Testis (tissue), 2 donors: ENCODE measurements at regions not wholly inside any gene's neighbourhood (a gene's known extent, or its start where the extent isn't known, plus 50 kb on each side); places are given as distances from the start of the nearest gene placed in this dataset.

Experiments used
- DNase-seq: peaks from one replicate; pipeline ENCODE4 v3.0.0-alpha.2; 2019
- H3K27ac ChIP-seq, 2 donors: fragments of 200-600 bp; sonication (generic); one replicate each; pipeline ENCODE4 v1.5.1; 2019
- H3K27me3 ChIP-seq: fragments of 200-600 bp; sonication (generic); one replicate; pipeline ENCODE4 v1.5.1; 2019
- H3K36me3 ChIP-seq: fragments of 200-600 bp; sonication (generic); one replicate; pipeline ENCODE4 v1.5.1; 2017; ENCODE audit warnings: low read depth; ENCODE audit errors: missing control alignments
- H3K4me1 ChIP-seq: fragments of 200-600 bp; sonication (generic); one replicate; pipeline ENCODE4 v1.5.1; 2019
- H3K4me3 ChIP-seq, 2 donors: fragments of 200-600 bp; sonication (generic); one replicate each; pipeline ENCODE4 v1.5.1; 2017 to 2019
- H3K9me3 ChIP-seq: fragments of 200-600 bp; sonication (generic); one replicate; pipeline ENCODE4 v1.5.1; 2017
- POLR2A ChIP-seq: fragments of 450-650 bp; IDR thresholded peaks from one replicate; pipeline ENCODE4 v1.6.1; 2017; ENCODE audit warnings: antibody characterized with exemption, mild to moderate bottlenecking, moderate library complexity
- WGBS, 2 donors: methylation state at CpG; one replicate each; pipeline ENCODE4 v1.1.5; 2018; 5-methylcytosine and 5-hydroxymethylcytosine counted together
- intact Hi-C: fragments of 100-400 bp; cut with DNase I; formaldehyde crosslinking; loops from one replicate; pipeline ENCODE4 v1.15.1; 2023; ENCODE audit warnings: low total_unique reads
- TF ChIP-seq, protein P1 (sequence below), 3 experiments: fragments of 450-650 bp in 2 of 3; fragments of 200-600 bp in 1 of 3; sonication (generic) in 1 of 3; IDR thresholded peaks; one replicate each; pipeline ENCODE4 v1.5.1; 2016 to 2019; ENCODE audit warnings: antibody characterized with exemption in 3 of 3, mild to moderate bottlenecking in 2 of 3, moderate library complexity in 1 of 3

DNA sequence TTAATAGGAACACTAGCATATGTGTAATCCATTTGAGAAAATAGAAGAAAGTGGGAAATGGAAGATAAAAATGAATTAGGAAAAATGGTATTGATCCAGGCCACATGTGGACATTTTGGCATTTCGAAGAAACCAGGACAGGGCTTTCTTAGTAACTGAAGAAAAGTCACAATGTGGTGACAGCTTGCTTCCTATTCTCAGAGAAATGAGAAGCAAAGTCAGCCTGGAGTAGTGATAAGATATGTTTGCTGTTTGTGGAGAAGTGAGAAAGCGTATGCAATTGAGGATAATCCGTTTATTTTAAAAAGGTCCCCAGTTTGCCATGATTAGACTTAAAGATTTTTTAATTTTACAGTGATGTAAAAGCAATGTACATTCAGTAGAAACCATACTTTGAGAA lies 127.9 kb downstream of the SLITRK6 start:
- Histone ChIP-seq H3K4me3 (no peak overlapping the region), H3K4me1 (no peaks in the 10 kb centered on the region)
- no peak for TF ChIP-seq POLR2A
- TF ChIP-seq, protein P1, sequence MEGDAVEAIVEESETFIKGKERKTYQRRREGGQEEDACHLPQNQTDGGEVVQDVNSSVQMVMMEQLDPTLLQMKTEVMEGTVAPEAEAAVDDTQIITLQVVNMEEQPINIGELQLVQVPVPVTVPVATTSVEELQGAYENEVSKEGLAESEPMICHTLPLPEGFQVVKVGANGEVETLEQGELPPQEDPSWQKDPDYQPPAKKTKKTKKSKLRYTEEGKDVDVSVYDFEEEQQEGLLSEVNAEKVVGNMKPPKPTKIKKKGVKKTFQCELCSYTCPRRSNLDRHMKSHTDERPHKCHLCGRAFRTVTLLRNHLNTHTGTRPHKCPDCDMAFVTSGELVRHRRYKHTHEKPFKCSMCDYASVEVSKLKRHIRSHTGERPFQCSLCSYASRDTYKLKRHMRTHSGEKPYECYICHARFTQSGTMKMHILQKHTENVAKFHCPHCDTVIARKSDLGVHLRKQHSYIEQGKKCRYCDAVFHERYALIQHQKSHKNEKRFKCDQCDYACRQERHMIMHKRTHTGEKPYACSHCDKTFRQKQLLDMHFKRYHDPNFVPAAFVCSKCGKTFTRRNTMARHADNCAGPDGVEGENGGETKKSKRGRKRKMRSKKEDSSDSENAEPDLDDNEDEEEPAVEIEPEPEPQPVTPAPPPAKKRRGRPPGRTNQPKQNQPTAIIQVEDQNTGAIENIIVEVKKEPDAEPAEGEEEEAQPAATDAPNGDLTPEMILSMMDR (IDR thresholded peaks at IDR 0.05) = no peak

DNA sequence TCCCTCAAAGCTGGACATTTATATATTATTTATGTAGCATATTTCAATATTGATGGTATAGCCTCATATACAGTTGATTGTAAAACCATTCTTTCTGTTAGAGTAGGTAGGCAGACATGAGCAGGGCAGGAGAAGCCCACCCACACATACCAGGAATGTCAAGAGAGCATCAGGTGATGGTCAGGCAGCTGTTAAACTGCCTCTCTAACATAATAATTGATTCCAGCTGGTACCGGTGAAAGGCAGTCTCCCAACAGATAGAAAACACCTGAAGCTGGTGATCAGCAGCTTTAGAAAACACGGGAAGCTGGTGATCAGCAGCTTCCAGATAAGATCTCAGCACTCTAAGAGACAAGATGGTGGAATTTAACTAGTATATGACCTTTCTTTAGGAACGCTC lies 132.9 kb downstream of the SLITRK6 start:
- intact Hi-C loops = no loop called here
- no peaks in the 10 kb centered on the region for H3K27me3 ChIP-seq
- TF ChIP-seq, protein P1 (IDR thresholded peaks at IDR 0.05) = no peak
- no peak for TF ChIP-seq POLR2A
- H3K27ac ChIP-seq = no peak overlapping the region
- H3K4me3 ChIP-seq = no peak overlapping the region
- no peaks in the 10 kb centered on the region for H3K4me1 ChIP-seq
- WGBS, 2 donors = 24 to 40% methylated on average over 3 of the region's 3 CpGs
- H3K36me3 ChIP-seq = no peaks in the 10 kb centered on the region
- no peaks in the 10 kb centered on the region for H3K9me3 ChIP-seq
- no peak for DNase-seq

More for the DNA sequence above, 127.9 kb downstream of the SLITRK6 start:
- Histone ChIP-seq H3K9me3 (no peaks in the 10 kb centered on the region), H3K27me3 (no peaks in the 10 kb centered on the region), H3K27ac (no peak overlapping the region), H3K36me3 (no peaks in the 10 kb centered on the region)
- 93 to 94% methylated on average over 3 of the region's 3 CpGs for WGBS, 2 donors
- intact Hi-C loops = no loop called here
- DNase-seq = no peak

DNA sequence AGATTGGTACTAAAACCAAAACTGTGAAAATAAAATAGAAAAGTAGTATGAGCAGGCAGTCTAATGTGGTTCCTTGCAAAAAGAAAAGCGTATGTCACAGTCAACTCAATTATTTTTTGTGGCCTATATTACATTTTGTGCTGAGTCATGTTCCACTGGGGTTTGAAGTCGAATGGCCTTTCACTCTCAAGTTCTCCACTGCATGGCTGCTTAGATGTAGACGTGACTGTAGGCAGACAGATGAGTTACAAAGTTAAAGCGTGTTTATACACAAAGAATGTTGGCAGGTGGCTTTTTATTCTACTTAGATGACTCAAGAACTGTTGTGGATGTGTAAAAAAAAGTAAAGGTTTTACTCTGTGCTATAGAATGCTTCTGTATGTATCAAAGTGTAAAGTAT lies 133.9 kb downstream of the SLITRK6 start:
- intact Hi-C loops = no loop called here
- no peaks in the 10 kb centered on the region for H3K9me3 ChIP-seq
- 73 to 75% methylated on average over 4 of the region's 4 CpGs for WGBS, 2 donors
- TF ChIP-seq POLR2A = no peak
- no peak for DNase-seq
- no peaks in the 10 kb centered on the region for H3K27me3 ChIP-seq
- H3K4me1 ChIP-seq = no peaks in the 10 kb centered on the region
- no peak overlapping the region for H3K27ac ChIP-seq
- H3K4me3 ChIP-seq = no peak overlapping the region
- H3K36me3 ChIP-seq = no peaks in the 10 kb centered on the region

DNA sequence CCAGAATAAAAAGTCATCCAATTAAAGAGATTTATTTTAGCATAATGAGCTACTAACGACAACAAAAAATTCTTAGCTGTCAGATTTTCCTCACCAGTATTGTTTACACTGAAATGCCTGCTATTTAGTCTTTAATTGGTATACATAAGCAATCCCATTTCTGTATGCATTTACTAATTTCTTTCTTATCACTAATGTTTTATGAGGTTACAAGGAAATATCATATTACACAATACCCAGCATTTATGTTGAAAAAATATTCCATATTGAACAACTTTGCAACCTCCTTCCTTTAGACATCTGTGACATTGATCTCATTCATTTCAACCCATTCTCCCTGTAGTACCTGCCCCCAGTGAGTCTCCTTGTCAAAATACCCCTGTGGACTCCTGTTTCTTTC lies 135.4 kb downstream of the SLITRK6 start:
- Histone ChIP-seq H3K27ac (no peak overlapping the region), H3K27me3 (no peaks in the 10 kb centered on the region), H3K36me3 (no peaks in the 10 kb centered on the region), H3K4me3 (no peak overlapping the region), H3K4me1 (no peaks in the 10 kb centered on the region), H3K9me3 (no peaks in the 10 kb centered on the region)
- TF ChIP-seq POLR2A = no peak
- TF ChIP-seq, protein P1 (IDR thresholded peaks at IDR 0.05) = no peak
- 70 to 79% methylated on average over 1 of the region's 1 CpG for WGBS, 2 donors
- no peak for DNase-seq
- intact Hi-C loops = no loop called here

DNA sequence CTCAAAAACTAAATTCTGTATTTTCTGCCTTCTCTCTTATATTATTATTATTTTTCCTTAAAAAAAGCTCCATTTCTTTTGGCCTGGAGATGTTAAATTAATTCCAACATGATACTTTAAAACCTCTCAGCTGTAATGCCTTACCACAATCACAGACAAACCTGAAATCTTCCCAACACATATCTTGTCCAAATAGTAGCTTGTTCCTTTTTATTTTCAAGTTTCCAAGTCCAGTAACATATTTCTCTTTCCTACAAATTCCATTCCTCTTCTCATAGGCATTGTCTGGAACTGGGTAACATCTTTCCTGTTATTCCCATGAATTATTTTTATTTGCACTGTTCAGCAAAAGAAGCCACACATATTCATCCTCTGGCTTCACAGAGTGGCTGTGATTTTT lies 137.0 kb downstream of the SLITRK6 start:
- H3K4me1 ChIP-seq = no peaks in the 10 kb centered on the region
- DNase-seq = no peak
- H3K27ac ChIP-seq = no peak overlapping the region
- H3K27me3 ChIP-seq = no peaks in the 10 kb centered on the region
- intact Hi-C loops = no loop called here
- H3K36me3 ChIP-seq = no peaks in the 10 kb centered on the region
- H3K9me3 ChIP-seq = no peaks in the 10 kb centered on the region
- TF ChIP-seq POLR2A = no peak
- TF ChIP-seq, protein P1 (IDR thresholded peaks at IDR 0.05) = no peak
- no peak overlapping the region for H3K4me3 ChIP-seq
